Lower leg skin (tissue), 3 donors: ENCODE measurements at regions not wholly inside any gene's neighbourhood (a gene's known extent, or its start where the extent isn't known, plus 50 kb on each side); places are given as distances from the start of the nearest gene placed in this dataset.

ENCODE experiments used
- CTCF ChIP-seq, 3 donors: fragments of 450-650 bp; IDR thresholded peaks; one replicate each; pipeline ENCODE4 v1.5.1; 2016; ENCODE audit warnings: antibody characterized with exemption in 3 of 3, mild to moderate bottlenecking in 3 of 3, moderate library complexity in 2 of 3
- POLR2A ChIP-seq, 2 donors: fragments of 450-650 bp; IDR thresholded peaks; one replicate each; pipeline ENCODE4 v1.6.1; 2016 to 2017; ENCODE audit warnings: antibody characterized with exemption in 2 of 2, mild to moderate bottlenecking in 1 of 2, moderate library complexity in 1 of 2

- no peak for TF ChIP-seq CTCF (IDR thresholded peaks at IDR 0.05)
- no peak for TF ChIP-seq POLR2A (IDR thresholded peaks at IDR 0.05)
Observed at GRCh38 chr5:38093855-38094254, 164.5 kb upstream of the EGFLAM start.
